ENCODE measurements at regions not wholly inside any gene's neighbourhood (a gene's known extent, or its start where the extent isn't known, plus 50 kb on each side); places are given as distances from the start of the nearest gene placed in this dataset.

DNA sequence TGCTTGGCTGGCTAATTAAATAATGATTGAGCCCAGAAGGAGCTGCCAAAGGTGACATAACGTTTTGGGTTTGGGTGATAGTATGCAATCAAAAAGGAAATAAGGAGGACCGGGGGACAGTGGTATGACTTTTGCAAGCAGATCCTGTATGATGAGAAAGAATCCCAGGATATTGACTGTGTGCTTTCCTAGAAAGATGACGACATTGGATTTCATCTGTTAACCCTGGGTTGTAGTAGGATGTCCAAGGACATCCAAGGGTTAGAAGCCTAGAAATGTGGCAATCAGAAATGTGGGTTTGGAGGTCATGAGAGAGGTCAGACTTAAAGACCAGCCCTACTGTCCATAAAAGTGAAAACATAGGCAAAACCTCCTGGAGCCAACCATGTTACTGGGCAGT is 50.3 kb upstream of the HMHB1 start:
- no peak for DNase-seq

DNA sequence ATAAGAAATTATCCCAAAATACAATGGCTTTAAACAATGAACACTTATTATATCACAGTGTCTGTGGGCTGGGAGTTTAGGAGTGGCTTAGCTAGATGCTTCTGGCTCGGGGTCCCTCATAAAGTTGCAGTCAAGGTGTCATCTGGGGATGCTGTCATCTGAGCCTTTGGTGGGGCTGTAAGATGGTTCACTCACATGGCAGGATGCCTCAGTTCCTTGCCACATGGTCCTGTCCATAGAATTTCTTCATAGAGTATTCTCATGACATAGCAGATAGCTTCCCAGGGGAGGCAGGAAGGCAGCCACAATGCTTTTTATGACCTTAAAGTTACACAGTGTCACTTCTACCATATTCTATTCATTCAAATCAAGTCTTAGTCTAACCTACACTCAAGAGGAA is 51.2 kb upstream of the HMHB1 start:
- no peak for DNase-seq

GRCh38 chr5:143760131-143760505 is 51.8 kb upstream of the HMHB1 start:
- no peak for DNase-seq

DNA sequence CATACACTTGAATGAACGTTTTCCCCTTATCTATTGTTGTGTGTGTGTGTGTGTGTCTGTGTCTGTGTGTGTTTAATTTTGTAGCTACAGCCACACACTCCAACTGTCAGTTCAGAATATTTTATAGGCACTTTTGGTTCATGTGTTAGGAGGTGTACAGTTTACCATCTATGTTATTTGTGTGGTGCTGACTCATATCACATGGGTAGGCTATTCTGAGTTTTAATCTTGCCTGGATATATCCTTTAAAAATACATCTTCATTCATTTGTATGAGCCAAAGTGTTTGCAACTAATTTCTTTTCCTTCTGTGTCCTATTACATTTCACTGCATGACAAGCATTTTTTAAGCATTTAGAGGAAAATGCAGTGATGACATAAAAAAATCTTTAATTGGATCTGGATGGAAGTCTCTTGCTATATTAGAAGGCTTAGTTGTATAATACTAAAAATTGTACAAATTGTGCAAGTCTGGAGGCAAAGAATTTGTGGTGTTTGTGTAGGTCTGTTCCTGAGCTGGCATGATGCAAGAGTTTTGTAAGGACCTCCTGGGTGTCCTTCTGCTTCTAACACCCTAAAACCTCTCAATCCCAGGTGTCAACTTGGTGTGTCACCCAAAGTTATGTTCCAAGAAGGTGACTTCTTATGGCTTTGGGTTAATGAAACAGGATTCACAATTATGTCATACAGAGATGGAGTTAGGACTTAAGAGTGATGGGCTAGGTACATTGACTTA is 52.4 kb upstream of the HMHB1 start:
- no peak for DNase-seq

- no peak for DNase-seq
Observed at GRCh38 chr5:143758750-143759149, 53.2 kb upstream of the HMHB1 start.

GRCh38 chr5:143758015-143758414 is 53.9 kb upstream of the HMHB1 start:
- DNase-seq, result no peak

DNA sequence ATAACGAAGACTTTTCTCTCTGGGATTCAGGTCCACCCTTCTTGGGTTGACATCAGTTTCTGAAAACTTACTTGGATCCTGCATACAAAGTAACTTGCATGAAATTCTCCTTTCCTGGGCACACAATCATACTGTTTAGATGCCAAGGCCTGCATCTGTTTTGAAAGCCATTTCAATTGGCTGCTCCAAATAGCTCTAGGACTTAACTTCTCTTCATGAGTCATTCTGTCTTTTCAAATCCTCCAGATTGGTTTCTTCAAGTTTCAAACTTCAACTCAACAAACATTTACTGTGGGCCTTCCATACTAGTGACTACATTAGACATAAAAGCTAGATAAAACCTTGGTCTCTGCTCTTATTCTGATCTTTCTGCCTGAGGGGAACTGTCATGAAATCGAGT is 54.8 kb upstream of the HMHB1 start:
- no peak for DNase-seq

- no peak for DNase-seq
Observed at GRCh38 chr5:143755966-143756365, 56.0 kb upstream of the HMHB1 start.

GRCh38 chr5:143752165-143752850 is 59.7 kb upstream of the HMHB1 start:
- no peak for DNase-seq

- no peak for DNase-seq
Observed at GRCh38 chr5:143751342-143751741, 60.6 kb upstream of the HMHB1 start.

- no peak for DNase-seq
Observed at GRCh38 chr5:143749581-143750205, 62.3 kb upstream of the HMHB1 start.

GRCh38 chr5:143748516-143748915 is 63.4 kb upstream of the HMHB1 start:
- DNase-seq, result no peak

DNA sequence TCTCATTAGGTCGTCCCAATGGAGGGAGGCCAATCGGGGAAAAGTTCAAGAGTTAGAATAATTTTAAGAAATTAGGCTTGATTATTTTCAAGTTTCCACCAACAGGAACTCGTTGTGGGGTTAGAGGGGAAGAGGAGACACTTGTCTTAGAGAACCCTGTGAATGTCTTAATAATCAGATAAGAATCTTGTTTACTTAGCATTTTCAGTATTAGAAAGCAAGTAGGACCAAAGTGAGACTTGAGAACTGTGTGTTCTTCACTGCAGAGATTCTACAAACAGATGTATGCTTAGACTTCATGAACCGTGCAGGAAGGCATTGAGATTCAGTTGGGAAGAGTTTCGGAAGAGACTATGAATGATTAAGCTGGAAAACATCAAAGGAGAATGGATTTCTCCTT is 69.0 kb upstream of the HMHB1 start:
- no peak for DNase-seq

- DNase-seq, result no peak
Observed at GRCh38 chr5:143741421-143741820, 70.5 kb upstream of the HMHB1 start.

DNA sequence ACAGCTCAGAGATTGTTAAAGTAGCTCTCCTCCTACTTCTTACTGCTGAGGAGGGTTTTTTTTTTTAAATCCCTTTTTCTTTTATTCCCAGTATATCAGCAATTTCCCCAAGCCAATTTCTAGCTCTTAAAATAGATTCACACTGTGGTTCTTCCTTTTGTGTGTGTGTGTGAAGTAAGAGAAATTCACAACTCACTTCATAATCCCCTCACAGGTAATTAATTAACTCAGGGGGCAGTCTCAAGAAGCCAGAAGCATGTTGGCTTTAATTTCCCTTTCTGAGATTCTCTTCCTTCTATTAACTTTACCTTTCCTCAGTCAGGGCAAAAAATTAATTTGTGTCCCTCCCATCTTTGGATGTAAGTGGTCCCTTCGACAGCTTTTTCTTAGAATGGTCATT is 71.0 kb upstream of the HMHB1 start:
- DNase-seq, result no peak

DNA sequence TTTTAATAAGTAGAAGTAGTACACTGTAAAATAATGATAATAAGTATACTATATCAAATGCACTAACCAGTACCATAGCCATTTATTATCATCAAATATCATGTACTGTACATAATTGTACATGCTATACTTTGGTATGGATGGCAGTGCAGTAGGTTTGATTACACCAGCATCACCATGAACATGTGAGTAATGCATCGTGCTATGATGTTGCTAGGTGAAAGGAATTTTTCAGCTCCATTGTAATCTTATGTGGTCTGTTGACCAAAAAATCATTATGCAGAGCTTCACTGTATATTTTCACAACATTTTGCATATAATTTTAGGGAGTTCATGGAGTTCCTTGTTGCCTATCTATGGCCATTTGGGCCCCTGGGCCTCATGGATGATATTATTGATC is 72.2 kb upstream of the HMHB1 start:
- DNase-seq, result no peak

- DNase-seq, result no peak
Observed at GRCh38 chr5:143738417-143739401, 73.3 kb upstream of the HMHB1 start.

GRCh38 chr5:143737062-143737461 is 74.9 kb upstream of the HMHB1 start:
- DNase-seq, result no peak

- DNase-seq, result no peak
Observed at GRCh38 chr5:143734456-143734780, 77.5 kb upstream of the HMHB1 start.

DNA sequence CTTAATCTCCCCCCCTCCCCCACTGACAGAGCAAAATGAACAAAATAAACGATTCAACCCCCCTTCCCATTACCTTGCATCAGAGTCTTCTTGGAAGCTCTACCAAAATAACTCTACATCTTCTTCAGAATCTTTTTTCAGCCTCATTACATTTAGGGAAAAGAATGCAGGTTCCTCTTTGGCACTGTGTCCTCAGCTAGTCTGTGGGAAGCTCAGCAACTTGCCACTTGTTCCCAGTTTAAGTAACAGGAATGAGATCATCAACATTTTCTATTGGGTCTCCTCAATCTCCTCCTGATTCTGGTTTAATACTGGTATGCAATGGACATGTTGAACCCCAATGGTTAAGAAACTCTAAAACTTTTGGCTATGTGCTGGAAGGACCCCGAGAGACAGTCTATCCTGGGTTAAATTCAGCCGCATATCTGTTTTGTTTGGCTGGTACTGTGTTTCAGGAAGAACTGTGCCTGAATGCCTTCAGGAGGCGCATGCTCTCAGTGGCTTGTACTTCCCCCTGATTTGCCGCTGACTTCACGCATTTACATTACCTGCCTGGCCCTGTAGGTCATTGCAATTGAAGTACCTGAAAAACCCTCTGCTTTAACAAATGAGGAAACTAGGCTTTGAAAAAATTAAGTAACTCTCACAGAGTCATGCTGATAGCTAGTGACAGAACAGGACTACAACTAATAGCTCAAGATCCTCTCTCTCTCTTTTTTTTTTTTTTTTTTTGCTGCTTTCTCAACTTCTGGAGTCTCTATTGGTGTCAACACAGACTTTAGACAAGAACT is 78.1 kb upstream of the HMHB1 start:
- no peak for DNase-seq

GRCh38 chr5:143732402-143732801 is 79.6 kb upstream of the HMHB1 start:
- DNase-seq, result no peak

DNA sequence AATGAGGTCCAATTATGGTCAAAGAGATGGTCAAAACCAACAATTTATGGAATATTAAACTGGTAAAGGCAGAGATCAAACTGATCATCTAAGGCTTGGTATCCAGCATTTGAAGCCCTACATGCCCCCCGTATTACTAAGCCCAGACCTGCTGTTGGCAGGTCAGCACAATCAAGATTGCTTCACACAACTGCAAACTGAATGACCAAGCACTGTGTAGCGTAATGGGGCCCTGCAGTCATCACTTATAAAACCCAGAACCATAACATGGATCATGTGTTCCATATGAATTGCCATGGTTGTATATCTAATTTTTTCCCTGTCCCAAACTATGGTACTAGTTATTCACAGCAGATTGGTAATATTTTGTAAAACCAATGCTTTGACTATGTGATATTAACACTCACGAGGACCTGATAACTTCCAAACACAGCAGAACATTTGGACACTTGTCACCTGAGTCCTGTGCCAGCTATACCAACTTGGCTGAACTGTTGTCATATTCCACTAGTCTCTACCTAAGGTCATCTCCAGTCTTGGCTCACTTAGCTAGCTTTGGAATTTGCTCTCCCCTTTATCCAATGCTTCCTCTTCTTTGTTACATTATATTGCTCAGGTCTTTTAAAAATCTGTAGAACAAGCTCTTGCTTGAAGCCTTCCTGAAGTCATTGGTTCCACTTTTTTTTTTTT is 81.7 kb upstream of the HMHB1 start:
- DNase-seq, result no peak

Measured in CD4-positive, alpha-beta T cell treated with Interleukin-12 subunit alpha and Interleukin-12 subunit beta, for 1 hour (primary cell).